ENCODE measurements at regions not wholly inside any gene's neighbourhood (a gene's known extent, or its start where the extent isn't known, plus 50 kb on each side); places are given as distances from the start of the nearest gene placed in this dataset.

DNA sequence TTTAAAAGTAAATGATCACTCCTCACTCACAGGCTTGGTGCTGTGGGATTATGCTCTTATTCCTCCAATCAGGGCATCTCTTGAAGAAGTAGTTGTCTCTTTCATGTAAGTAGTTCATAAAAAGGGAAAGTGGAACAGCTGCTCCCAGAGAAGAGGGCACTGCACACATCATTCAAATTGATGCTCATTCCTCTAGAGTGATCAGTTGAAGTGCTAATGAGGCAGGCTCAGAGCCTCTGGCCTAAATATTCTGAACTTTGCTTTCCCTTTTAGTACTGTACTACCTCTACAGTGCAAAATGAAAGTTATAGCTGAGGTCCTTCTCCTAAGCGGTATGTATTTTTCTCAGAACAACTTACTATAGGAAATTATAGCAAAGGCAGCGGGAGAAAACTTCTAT is 1453.1 kb downstream of the ARAP2 start:
- Histone ChIP-seq H3K4me1 (ENCODE audit: insufficient read depth, low read length) (no peaks in the 10 kb centered on the region), H2BK15ac (ENCODE audit: low read depth, low read length) (no peak overlapping the region)

More for the DNA sequence above, 1453.1 kb downstream of the ARAP2 start:
- Histone ChIP-seq H3K23ac (ENCODE audit: insufficient read length, low read depth, low read length) (no peak overlapping the region), H4K91ac (ENCODE audit: insufficient read length, low read depth, low read length) (no peak overlapping the region), H2BK12ac (ENCODE audit: insufficient read length, low read depth, low read length) (no peak overlapping the region), H3T11ph (ENCODE audit: low read length) (no peak overlapping the region), H2BK20ac (ENCODE audit: low read depth, low read length, poor library complexity, severe bottlenecking) (no peak overlapping the region), H3K56ac (ENCODE audit: insufficient read length, low read depth, low read length) (no peak overlapping the region), H3K9me3 (ENCODE audit: control insufficient read depth, low read depth, low read length) (no peaks in the 10 kb centered on the region), H2AFZ (ENCODE audit: low read length) (no peak overlapping the region), H4K8ac (replicated peaks; ENCODE audit: insufficient read length, low read depth, low read length) (no peak overlapping the region), H3K4ac (ENCODE audit: low read depth, low read length) (no peak overlapping the region), H3K14ac (ENCODE audit: insufficient read depth, low read length) (no peak overlapping the region), H3K27me3 (ENCODE audit: insufficient read depth, low read length) (no peaks in the 10 kb centered on the region), H2BK120ac (ENCODE audit: low read depth, low read length, poor library complexity, severe bottlenecking) (no peak overlapping the region), H3K9ac (ENCODE audit: extremely low read depth, insufficient read length, low read length) (no peak overlapping the region), H4K20me1 (ENCODE audit: control insufficient read depth, insufficient read depth, insufficient read length) (no peaks in the 10 kb centered on the region), H3K79me1 (ENCODE audit: insufficient read depth, low read depth, low read length, poor library complexity, severe bottlenecking) (no peaks in the 10 kb centered on the region), H4K5ac (ENCODE audit: insufficient read length, low read depth, low read length) (no peak overlapping the region), H3K4me2 (ENCODE audit: insufficient read depth, insufficient read length, low read length) (no peak overlapping the region), H3K79me2 (ENCODE audit: insufficient read depth, low read length) (no peaks in the 10 kb centered on the region), H3K23me2 (ENCODE audit: insufficient read length, low read depth, low read length, poor library complexity, severe bottlenecking) (no peaks in the 10 kb centered on the region), H2BK5ac (ENCODE audit: insufficient read length, low read length) (no peak overlapping the region), H2AK5ac (ENCODE audit: insufficient read length, low read length) (no peak overlapping the region), H3K27ac (ENCODE audit: insufficient read length, low read depth, low read length) (no peak overlapping the region), H3K18ac (ENCODE audit: insufficient read length, low read depth, low read length) (no peak overlapping the region)
- no CpG with 5 or more reads among the region's 2 CpGs for WGBS (ENCODE audit: extremely low coverage, insufficient read length, low lambda C conversion rate)
- Mint-ChIP-seq H3K27ac (no peak overlapping the region), H3K9me3 (no peaks in the 10 kb centered on the region), H3K36me3 (ENCODE audit: insufficient read depth in 1 of 3, low read depth in 3 of 3) (no peaks in the 10 kb centered on the region), H3K4me1 (no peaks in the 10 kb centered on the region), H3K27me3 (ENCODE audit: low read depth) (no peaks in the 10 kb centered on the region), H3K4me3 (no peak overlapping the region)
- DNase-seq: no peak
- TF ChIP-seq, protein P1, sequence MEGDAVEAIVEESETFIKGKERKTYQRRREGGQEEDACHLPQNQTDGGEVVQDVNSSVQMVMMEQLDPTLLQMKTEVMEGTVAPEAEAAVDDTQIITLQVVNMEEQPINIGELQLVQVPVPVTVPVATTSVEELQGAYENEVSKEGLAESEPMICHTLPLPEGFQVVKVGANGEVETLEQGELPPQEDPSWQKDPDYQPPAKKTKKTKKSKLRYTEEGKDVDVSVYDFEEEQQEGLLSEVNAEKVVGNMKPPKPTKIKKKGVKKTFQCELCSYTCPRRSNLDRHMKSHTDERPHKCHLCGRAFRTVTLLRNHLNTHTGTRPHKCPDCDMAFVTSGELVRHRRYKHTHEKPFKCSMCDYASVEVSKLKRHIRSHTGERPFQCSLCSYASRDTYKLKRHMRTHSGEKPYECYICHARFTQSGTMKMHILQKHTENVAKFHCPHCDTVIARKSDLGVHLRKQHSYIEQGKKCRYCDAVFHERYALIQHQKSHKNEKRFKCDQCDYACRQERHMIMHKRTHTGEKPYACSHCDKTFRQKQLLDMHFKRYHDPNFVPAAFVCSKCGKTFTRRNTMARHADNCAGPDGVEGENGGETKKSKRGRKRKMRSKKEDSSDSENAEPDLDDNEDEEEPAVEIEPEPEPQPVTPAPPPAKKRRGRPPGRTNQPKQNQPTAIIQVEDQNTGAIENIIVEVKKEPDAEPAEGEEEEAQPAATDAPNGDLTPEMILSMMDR (conservative IDR thresholded peaks at IDR 0.05): no peak

All from H9 (cell line).